ENCODE measurements at regions not wholly inside any gene's neighbourhood (a gene's known extent, or its start where the extent isn't known, plus 50 kb on each side); places are given as distances from the start of the nearest gene placed in this dataset.

- TF ChIP-seq CTCF (conservative IDR thresholded peaks at IDR 0.05; ENCODE audit: low read length): no peak
- no peak for TF ChIP-seq EZH2phosphoT487 (IDR thresholded peaks at IDR 0.05; ENCODE audit: borderline replicate concordance, low read depth, low read length)
These were observed 456.5 kb downstream of the STK39 start for GRCh38 chr2:167790781-167791450.
